ENCODE measurements at regions not wholly inside any gene's neighbourhood (a gene's known extent, or its start where the extent isn't known, plus 50 kb on each side); places are given as distances from the start of the nearest gene placed in this dataset.

GRCh38 chr7:85833066-85833465 lies 646.2 kb upstream of the SEMA3D start (continued):
- TF ChIP-seq REST (IDR thresholded peaks at IDR 0.05) (no peak), GABPA (IDR thresholded peaks at IDR 0.05 in 1 of 2, conservative IDR thresholded peaks at IDR 0.05 in 1 of 2) (no peak), JUND (IDR thresholded peaks at IDR 0.05) (no peak), HNF4G (IDR thresholded peaks at IDR 0.05) (no peak)

GRCh38 chr7:85830982-85831381 lies 644.1 kb upstream of the SEMA3D start:
- Histone ChIP-seq H3K4me1 (ENCODE audit: control insufficient read depth in 4 of 4, insufficient read depth in 4 of 4, low read length in 3 of 4) (no peaks in the 10 kb centered on the region), H3K9ac (ENCODE audit: low read depth in 1 of 2, low read length in 2 of 2) (no peak overlapping the region), H3K9me3 (ENCODE audit: control insufficient read depth in 4 of 4, low read length in 3 of 4) (no peaks in the 10 kb centered on the region), H3K27me3 (ENCODE audit: control insufficient read depth in 4 of 4, insufficient read depth in 4 of 4, low read length in 3 of 4) (no peaks in the 10 kb centered on the region), H3K27ac (ENCODE audit: low read depth in 1 of 2, low read length in 2 of 2) (no peak overlapping the region), H3K4me3 (ENCODE audit: low read depth in 1 of 3, low read length in 3 of 3) (no peak overlapping the region), H3K36me3 (ENCODE audit: control insufficient read depth in 4 of 4, insufficient read depth in 3 of 4, low read depth in 1 of 4, low read length in 3 of 4) (no peaks in the 10 kb centered on the region)
- DNase-seq (ENCODE audit: low spot score) = no peak
- 36% methylated on average over 1 of the region's 1 CpG for WGBS
- no peak for TF ChIP-seq TAF1 (conservative IDR thresholded peaks at IDR 0.05)
- TF ChIP-seq FOXA2 (IDR thresholded peaks at IDR 0.05) = no peak
- no peak for TF ChIP-seq FOXA1 (IDR thresholded peaks at IDR 0.05)
- TF ChIP-seq RAD21 (IDR thresholded peaks at IDR 0.05) = no peak
- no peak for TF ChIP-seq EGR1 (IDR thresholded peaks at IDR 0.05; ENCODE audit: low read depth in 2 of 2)
- no peak for TF ChIP-seq REST (IDR thresholded peaks at IDR 0.05)
- no peak for TF ChIP-seq NR2F2 (IDR thresholded peaks at IDR 0.05)
- no peak for TF ChIP-seq MAX (IDR thresholded peaks at IDR 0.05)
- no peak for TF ChIP-seq HNF4A (conservative IDR thresholded peaks at IDR 0.05)

- Histone ChIP-seq H3K9me3 (ENCODE audit: control insufficient read depth in 4 of 4, low read length in 3 of 4) (no peaks in the 10 kb centered on the region), H3K36me3 (ENCODE audit: control insufficient read depth in 4 of 4, insufficient read depth in 3 of 4, low read depth in 1 of 4, low read length in 3 of 4) (no peaks in the 10 kb centered on the region), H3K27me3 (ENCODE audit: control insufficient read depth in 4 of 4, insufficient read depth in 4 of 4, low read length in 3 of 4) (no peaks in the 10 kb centered on the region), H3K9ac (ENCODE audit: low read depth in 1 of 2, low read length in 2 of 2) (no peak overlapping the region), H3K4me3 (ENCODE audit: low read depth in 1 of 3, low read length in 3 of 3) (no peak overlapping the region), H3K27ac (ENCODE audit: low read depth in 1 of 2, low read length in 2 of 2) (no peak overlapping the region), H3K4me1 (ENCODE audit: control insufficient read depth in 4 of 4, insufficient read depth in 4 of 4, low read length in 3 of 4) (no peaks in the 10 kb centered on the region)
- TF ChIP-seq SP1 (IDR thresholded peaks at IDR 0.05) = no peak
- TF ChIP-seq RAD21 (IDR thresholded peaks at IDR 0.05) = peak; percentile 34 to 46
- TF ChIP-seq JUND (IDR thresholded peaks at IDR 0.05) = no peak
- TF ChIP-seq ZBTB33 (IDR thresholded peaks at IDR 0.05) = no peak
- no peak for TF ChIP-seq CTCF (IDR thresholded peaks at IDR 0.05; ENCODE audit: low read depth, low read length, missing input control)
- WGBS = 60% methylated on average over 3 of the region's 3 CpGs
- no peak for DNase-seq (ENCODE audit: low spot score)
Observed at GRCh38 chr7:85829817-85830432, 643.1 kb upstream of the SEMA3D start.

Measured in liver (tissue), 8 donors.